ENCODE measurements at regions not wholly inside any gene's neighbourhood (a gene's known extent, or its start where the extent isn't known, plus 50 kb on each side); places are given as distances from the start of the nearest gene placed in this dataset.

- ChIA-PET CTCF (no interaction called here), RAD21 (ENCODE audit: low non-redundant PET in 1 of 2, low total read pairs in 2 of 2, uncharacterized antibody in 2 of 2, unreplicated experiment in 2 of 2) (no interaction called here), POLR2A (no interaction called here)
- DNase-seq (ENCODE audit: low read depth, low spot score) (no peak), ATAC-seq (no peak)
- H3K27ac ChIP-seq (ENCODE audit: low read depth, low read length) = no peak overlapping the region
- no peaks in the 10 kb centered on the region for H3K36me3 ChIP-seq (ENCODE audit: control insufficient read depth in 1 of 2, insufficient read depth in 2 of 2, low read length in 2 of 2)
- H3K9me2 ChIP-seq (ENCODE audit: insufficient read depth) = no peaks in the 10 kb centered on the region
- peaks cover 5 to 44% of the 10 kb centered on the region in 2 experiments; a peak in 3 of 4 replicates for H3K9me3 ChIP-seq (ENCODE audit: control insufficient read depth in 1 of 2, insufficient read depth in 1 of 2, low read depth in 1 of 2, low read length in 2 of 2)
- BruUV-seq (replicated peaks) = no TSS peak
- no peaks in the 10 kb centered on the region for H4K20me1 ChIP-seq (ENCODE audit: insufficient read depth)
- H3K4me1 ChIP-seq (ENCODE audit: control insufficient read depth in 1 of 2, insufficient read depth in 2 of 2, low read length in 2 of 2) = no peaks in the 10 kb centered on the region
- no peak overlapping the region for H2AFZ ChIP-seq (ENCODE audit: low read depth, low read length, poor library complexity, severe bottlenecking)
- no peaks in the 10 kb centered on the region for H3K27me3 ChIP-seq (ENCODE audit: insufficient read depth, low read length)
- no peak overlapping the region for H3K9ac ChIP-seq (ENCODE audit: low read length)
- no peak overlapping the region for H3K4me3 ChIP-seq (replicated peaks in 1 of 2; ENCODE audit: low read depth in 1 of 2, low read length in 2 of 2)
- H3K4me2 ChIP-seq (ENCODE audit: low read length) = no peak overlapping the region
- H3K79me2 ChIP-seq (ENCODE audit: insufficient read depth, low read length) = no peaks in the 10 kb centered on the region
- intact Hi-C loops (cut with micrococcal nuclease) = no loop called here
- TF ChIP-seq YY1 (IDR thresholded peaks at IDR 0.05; ENCODE audit: extremely low read depth, insufficient replicate concordance, low read depth, low read length) (no peak), MAX (IDR thresholded peaks at IDR 0.05) (no peak), POLR2AphosphoS5 (IDR thresholded peaks at IDR 0.05; ENCODE audit: low read depth, low read length) (no peak), EZH2 (IDR thresholded peaks at IDR 0.05) (no peak), FOSL1 (IDR thresholded peaks at IDR 0.05; ENCODE audit: low read depth) (no peak), CEBPB (IDR thresholded peaks at IDR 0.05; ENCODE audit: low read depth) (no peak), EGR1 (IDR thresholded peaks at IDR 0.05; ENCODE audit: low read depth) (no peak), JUND (IDR thresholded peaks at IDR 0.05) (no peak), REST (IDR thresholded peaks at IDR 0.05; ENCODE audit: low read depth) (no peak), TCF7L2 (IDR thresholded peaks at IDR 0.05; ENCODE audit: borderline replicate concordance, extremely low read depth, insufficient read depth, insufficient read length) (no peak), ZNF274 (IDR thresholded peaks at IDR 0.05; ENCODE audit: low read depth, low read length) (no peak)
Measured at GRCh38 chr18:44232500-44232899, 448.2 kb upstream of the SETBP1 start.

All from HCT116 (cell line).